ENCODE measurements at regions not wholly inside any gene's neighbourhood (a gene's known extent, or its start where the extent isn't known, plus 50 kb on each side); places are given as distances from the start of the nearest gene placed in this dataset.
"Not testable (repeated sequence)": the region's sequence is repeated elsewhere in the genome, so short reads cannot be mapped to it uniquely, and the experiment has no call there.

- FAIRE-seq = no peak
Observed at GRCh38 chr4:186982160-186982559, 258.5 kb upstream of the FAT1 start.

- FAIRE-seq = no peak
Observed at GRCh38 chr4:186984105-186984644, 260.5 kb upstream of the FAT1 start.

- FAIRE-seq = no peak
Observed at GRCh38 chr4:186999686-187000085, 276.0 kb upstream of the FAT1 start.

- no peak for FAIRE-seq
Observed at GRCh38 chr4:187000281-187000680, 276.6 kb upstream of the FAT1 start.

- not testable (repeated sequence) for FAIRE-seq
Observed at GRCh38 chr4:187002133-187002532, 278.5 kb upstream of the FAT1 start.

GRCh38 chr4:187004628-187005027 lies 281.0 kb upstream of the FAT1 start:
- no peak for FAIRE-seq

GRCh38 chr4:187006189-187006618 lies 282.5 kb upstream of the FAT1 start:
- peak; percentile 76 for FAIRE-seq

- no peak for FAIRE-seq
Observed at GRCh38 chr4:187010052-187010451, 286.4 kb upstream of the FAT1 start.

- peak; percentile 50 for FAIRE-seq
Observed at GRCh38 chr4:187016101-187016500, 292.4 kb upstream of the FAT1 start.

- no peak for FAIRE-seq
Observed at GRCh38 chr4:187017147-187017546, 293.5 kb upstream of the FAT1 start.

- FAIRE-seq = no peak
Observed at GRCh38 chr4:187019896-187020295, 296.2 kb upstream of the FAT1 start.

GRCh38 chr4:187020676-187021075 lies 297.0 kb upstream of the FAT1 start:
- FAIRE-seq = no peak

- FAIRE-seq = no peak
Observed at GRCh38 chr4:187021436-187022205, 298.0 kb upstream of the FAT1 start.

- no peak for FAIRE-seq
Observed at GRCh38 chr4:187027272-187027671, 303.6 kb upstream of the FAT1 start.

GRCh38 chr4:187042251-187042650 lies 318.6 kb upstream of the FAT1 start:
- FAIRE-seq = no peak

- FAIRE-seq = no peak
Observed at GRCh38 chr4:187046471-187046870, 322.8 kb upstream of the FAT1 start.

GRCh38 chr4:187059021-187059420 lies 335.4 kb upstream of the FAT1 start:
- FAIRE-seq = no peak

GRCh38 chr4:187059895-187060294 lies 336.2 kb upstream of the FAT1 start:
- FAIRE-seq = no peak

- no peak for FAIRE-seq
Observed at GRCh38 chr4:187060551-187060950, 336.9 kb upstream of the FAT1 start.

- no peak for FAIRE-seq
Observed at GRCh38 chr4:187063251-187063650, 339.6 kb upstream of the FAT1 start.

- no peak for FAIRE-seq
Observed at GRCh38 chr4:187064033-187064432, 340.4 kb upstream of the FAT1 start.

- FAIRE-seq = peak; percentile 98
Observed at GRCh38 chr4:187065396-187065795, 341.7 kb upstream of the FAT1 start.

- FAIRE-seq = no peak
Observed at GRCh38 chr4:187065806-187066205, 342.1 kb upstream of the FAT1 start.

- FAIRE-seq = no peak
Observed at GRCh38 chr4:187069398-187069797, 345.7 kb upstream of the FAT1 start.

GRCh38 chr4:187070158-187070557 lies 346.5 kb upstream of the FAT1 start:
- no peak for FAIRE-seq

All from endometrium (tissue), 2 donors.